Activated CD4-positive, alpha-beta T cell treated with anti-CD3 and anti-CD28 coated beads, Interleukin-2, amount 10 ng/mL, durations not matched to agents 24 days and 14 days (primary cell): ENCODE measurements at regions not wholly inside any gene's neighbourhood (a gene's known extent, or its start where the extent isn't known, plus 50 kb on each side); places are given as distances from the start of the nearest gene placed in this dataset.
"Not testable (repeated sequence)": the region's sequence is repeated elsewhere in the genome, so short reads cannot be mapped to it uniquely, and the experiment has no call there.

Experiments
- DNase-seq: peaks from one replicate; pipeline ENCODE4 v3.0.0; 2022
- H3K27ac Mint-ChIP-seq: one replicate; pipeline ENCODE4 v1.8.0; 2022; ENCODE audit warnings: mild to moderate bottlenecking, mixed read lengths
- H3K27me3 Mint-ChIP-seq: one replicate; pipeline ENCODE4 v1.8.0; 2022; ENCODE audit warnings: mixed read lengths
- H3K36me3 Mint-ChIP-seq: one replicate; pipeline ENCODE4 v1.8.0; 2022; ENCODE audit warnings: low read depth, mild to moderate bottlenecking, mixed read lengths
- H3K4me1 Mint-ChIP-seq: one replicate; pipeline ENCODE4 v1.8.0; 2021; ENCODE audit warnings: mixed read lengths
- H3K4me3 Mint-ChIP-seq: one replicate; pipeline ENCODE4 v1.8.0; 2022; ENCODE audit warnings: mild to moderate bottlenecking, moderate library complexity, mixed read lengths
- H3K9me3 Mint-ChIP-seq: one replicate; pipeline ENCODE4 v1.8.0; 2021; ENCODE audit warnings: mixed read lengths
- intact Hi-C: fragments of 100-400 bp; cut with micrococcal nuclease; formaldehyde crosslinking; loops from one replicate; pipeline ENCODE4 v1.15.1; 2023

DNA sequence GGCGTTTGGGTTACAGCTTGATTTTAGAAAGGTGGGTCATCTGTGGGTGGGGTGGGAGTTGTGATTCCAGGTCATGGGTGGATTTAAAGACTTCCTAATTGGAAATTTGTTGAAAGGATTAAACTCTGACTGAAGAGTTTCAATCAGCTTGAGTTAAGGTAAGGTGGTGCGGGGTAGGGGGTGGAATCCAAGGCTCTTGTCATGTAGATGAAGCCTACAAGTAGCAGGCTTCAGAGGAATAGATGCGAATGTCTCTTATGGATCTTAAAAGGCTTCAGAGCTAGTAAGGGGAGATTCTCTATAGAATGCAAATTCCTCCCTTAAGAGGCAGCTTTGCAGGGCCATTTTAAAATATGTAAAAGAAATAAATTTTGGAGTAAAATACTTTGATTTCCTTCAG is 645.3 kb downstream of the FRK start:
- intact Hi-C loops: no loop called here
- DNase-seq: no peak
- Mint-ChIP-seq H3K9me3 (no peaks in the 10 kb centered on the region), H3K4me1 (no peaks in the 10 kb centered on the region), H3K36me3 (no peaks in the 10 kb centered on the region), H3K27me3 (no peaks in the 10 kb centered on the region), H3K27ac (no peak overlapping the region), H3K4me3 (no peak overlapping the region)

DNA sequence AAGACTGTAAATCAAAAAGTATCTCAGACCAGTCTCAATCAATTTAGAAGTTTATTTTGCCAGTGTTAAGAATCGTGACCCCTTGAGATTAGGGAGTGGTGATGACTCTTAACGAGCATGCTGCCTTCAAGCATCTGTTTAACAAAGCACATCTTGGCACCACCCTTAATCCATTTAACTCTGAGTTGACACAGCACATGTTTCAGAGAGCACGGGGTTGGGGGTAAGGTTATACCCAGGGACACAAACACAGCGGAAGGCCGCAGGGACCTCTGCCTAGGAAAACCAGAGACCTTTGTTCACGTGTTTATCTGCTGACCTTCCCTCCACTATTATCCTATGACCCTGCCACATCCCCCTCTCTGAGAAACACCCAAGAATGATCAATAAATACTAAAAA is 645.8 kb downstream of the FRK start:
- H3K27me3 Mint-ChIP-seq, H3K27ac Mint-ChIP-seq, H3K36me3 Mint-ChIP-seq, H3K4me3 Mint-ChIP-seq, intact Hi-C loops, DNase-seq, H3K4me1 Mint-ChIP-seq, H3K9me3 Mint-ChIP-seq: not testable (repeated sequence)

GRCh38 chr6:115411756-115412155 is 648.9 kb downstream of the FRK start:
- H3K36me3 Mint-ChIP-seq: no peaks in the 10 kb centered on the region
- no peaks in the 10 kb centered on the region for H3K9me3 Mint-ChIP-seq
- H3K27ac Mint-ChIP-seq: no peak overlapping the region
- H3K27me3 Mint-ChIP-seq: no peaks in the 10 kb centered on the region
- no peak overlapping the region for H3K4me3 Mint-ChIP-seq
- no peaks in the 10 kb centered on the region for H3K4me1 Mint-ChIP-seq
- intact Hi-C loops: no loop called here
- no peak for DNase-seq

DNA sequence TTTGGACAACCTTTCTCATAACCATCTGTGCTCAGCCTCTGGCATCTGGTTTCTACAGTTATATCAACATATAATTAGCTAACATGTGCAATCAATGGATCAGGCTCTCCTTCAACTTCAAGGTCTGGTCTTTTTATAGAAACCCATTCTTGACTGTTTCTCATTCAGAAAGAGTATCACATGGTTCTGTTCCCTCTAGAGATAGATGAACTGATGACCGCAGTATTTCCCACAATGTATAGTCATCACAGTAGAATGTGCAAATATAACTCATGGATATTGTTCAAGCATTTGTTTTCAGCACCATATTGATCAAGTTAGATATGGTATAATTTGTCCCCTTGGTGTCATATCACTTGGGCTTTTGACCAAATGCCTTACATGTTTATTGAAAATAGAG is 656.2 kb downstream of the FRK start:
- no peak overlapping the region for H3K27ac Mint-ChIP-seq
- H3K27me3 Mint-ChIP-seq: no peaks in the 10 kb centered on the region
- H3K36me3 Mint-ChIP-seq: no peaks in the 10 kb centered on the region
- no peak for DNase-seq
- H3K4me3 Mint-ChIP-seq: no peak overlapping the region
- H3K4me1 Mint-ChIP-seq: no peaks in the 10 kb centered on the region
- peaks cover 5% of the 10 kb centered on the region for H3K9me3 Mint-ChIP-seq
- intact Hi-C loops: no loop called here

- DNase-seq: no peak
- no peak overlapping the region for H3K27ac Mint-ChIP-seq
- H3K27me3 Mint-ChIP-seq: no peaks in the 10 kb centered on the region
- no peaks in the 10 kb centered on the region for H3K36me3 Mint-ChIP-seq
- no peaks in the 10 kb centered on the region for H3K9me3 Mint-ChIP-seq
- intact Hi-C loops: no loop called here
- no peaks in the 10 kb centered on the region for H3K4me1 Mint-ChIP-seq
- H3K4me3 Mint-ChIP-seq: no peak overlapping the region
Measured at GRCh38 chr6:115398607-115399006, 662.1 kb downstream of the FRK start.

- Mint-ChIP-seq H3K27ac (no peak overlapping the region), H3K9me3 (no peaks in the 10 kb centered on the region), H3K4me1 (no peaks in the 10 kb centered on the region), H3K36me3 (no peaks in the 10 kb centered on the region), H3K4me3 (no peak overlapping the region), H3K27me3 (no peaks in the 10 kb centered on the region)
- no peak for DNase-seq
- intact Hi-C loops: no loop called here
Measured at GRCh38 chr6:115396112-115396906, 664.4 kb downstream of the FRK start.

DNA sequence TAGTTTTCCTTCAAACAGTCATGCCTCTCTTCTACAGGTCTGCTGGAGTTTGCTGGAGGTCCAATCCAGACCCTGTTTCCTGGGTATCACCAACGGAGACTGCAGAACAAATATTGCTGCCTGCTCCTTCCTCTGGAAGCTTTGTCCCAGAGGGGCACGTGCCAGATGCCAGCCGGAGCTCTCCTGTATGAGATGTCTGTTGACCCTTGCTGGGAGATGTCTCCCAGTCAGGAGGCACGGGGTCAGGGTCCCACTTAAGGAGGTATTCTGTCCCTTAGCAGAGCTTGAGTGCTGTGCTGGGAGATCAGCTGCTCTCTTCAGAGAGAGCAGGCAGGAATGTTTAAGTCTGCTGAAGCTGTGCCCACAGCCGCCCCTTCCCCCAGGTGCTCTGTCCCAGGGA is 666.9 kb downstream of the FRK start:
- no peaks in the 10 kb centered on the region for H3K36me3 Mint-ChIP-seq
- no peak overlapping the region for H3K27ac Mint-ChIP-seq
- DNase-seq: no peak
- no peaks in the 10 kb centered on the region for H3K4me1 Mint-ChIP-seq
- H3K9me3 Mint-ChIP-seq: peaks cover 4% of the 10 kb centered on the region
- H3K27me3 Mint-ChIP-seq: no peaks in the 10 kb centered on the region
- no peak overlapping the region for H3K4me3 Mint-ChIP-seq
- intact Hi-C loops: no loop called here

- peaks cover 7% of the 10 kb centered on the region for H3K9me3 Mint-ChIP-seq
- DNase-seq: no peak
- intact Hi-C loops: no loop called here
- no peaks in the 10 kb centered on the region for H3K27me3 Mint-ChIP-seq
- H3K27ac Mint-ChIP-seq: no peak overlapping the region
- no peak overlapping the region for H3K4me3 Mint-ChIP-seq
- H3K4me1 Mint-ChIP-seq: no peaks in the 10 kb centered on the region
- no peaks in the 10 kb centered on the region for H3K36me3 Mint-ChIP-seq
Measured at GRCh38 chr6:115370202-115370601, 690.5 kb downstream of the FRK start.

DNA sequence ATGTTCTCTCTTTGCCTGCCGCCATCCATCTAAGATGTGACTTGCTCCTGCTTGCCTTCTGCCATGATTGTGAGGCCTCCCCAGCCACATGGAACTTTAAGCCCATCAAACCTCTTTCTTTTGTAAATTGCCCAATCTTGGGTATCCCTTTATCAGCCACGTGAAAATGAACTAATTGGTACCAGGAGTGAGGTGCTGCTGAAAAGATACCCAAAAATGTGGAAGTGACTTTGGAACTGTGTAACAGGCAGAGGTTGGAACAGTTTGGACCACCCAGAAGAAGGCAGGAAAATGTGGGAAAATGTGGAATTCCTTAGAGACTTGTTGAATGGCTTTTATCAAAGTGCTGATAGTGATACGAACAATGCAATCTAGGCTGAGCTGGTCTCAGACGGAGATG is 694.9 kb downstream of the FRK start:
- H3K4me3 Mint-ChIP-seq: no peak overlapping the region
- no peak overlapping the region for H3K27ac Mint-ChIP-seq
- H3K27me3 Mint-ChIP-seq: no peaks in the 10 kb centered on the region
- H3K36me3 Mint-ChIP-seq: no peaks in the 10 kb centered on the region
- DNase-seq: no peak
- intact Hi-C loops: no loop called here
- no peaks in the 10 kb centered on the region for H3K4me1 Mint-ChIP-seq
- peaks cover 11% of the 10 kb centered on the region for H3K9me3 Mint-ChIP-seq

DNA sequence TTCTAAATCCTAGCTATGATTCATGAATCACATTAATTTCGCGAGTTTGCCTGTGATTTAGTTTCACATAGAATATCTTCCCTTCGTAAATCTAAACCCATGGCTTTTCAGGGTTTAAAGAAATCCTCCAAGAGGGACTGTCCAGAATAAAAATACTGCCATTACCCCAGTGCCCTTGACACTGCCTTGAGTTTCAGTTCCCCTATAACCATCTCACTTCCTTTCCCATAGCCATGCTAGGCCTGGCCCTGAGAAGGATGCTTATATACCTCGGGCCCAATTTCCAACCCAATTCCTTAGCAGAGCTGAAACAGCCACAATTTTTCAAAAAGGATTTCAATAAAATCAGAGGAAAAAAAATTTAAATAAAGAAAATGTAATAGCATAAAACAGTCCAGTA is 697.3 kb downstream of the FRK start:
- Mint-ChIP-seq H3K4me3 (no peak overlapping the region), H3K9me3 (peaks cover 11% of the 10 kb centered on the region), H3K27me3 (no peaks in the 10 kb centered on the region), H3K27ac (no peak overlapping the region), H3K36me3 (no peaks in the 10 kb centered on the region), H3K4me1 (no peaks in the 10 kb centered on the region)
- DNase-seq: no peak
- intact Hi-C loops: no loop called here

GRCh38 chr6:115362234-115362633 is 698.5 kb downstream of the FRK start:
- H3K4me1 Mint-ChIP-seq: no peaks in the 10 kb centered on the region
- H3K27me3 Mint-ChIP-seq: no peaks in the 10 kb centered on the region
- H3K9me3 Mint-ChIP-seq: peaks cover 11% of the 10 kb centered on the region
- intact Hi-C loops: no loop called here
- DNase-seq: no peak
- no peak overlapping the region for H3K4me3 Mint-ChIP-seq
- no peaks in the 10 kb centered on the region for H3K36me3 Mint-ChIP-seq
- no peak overlapping the region for H3K27ac Mint-ChIP-seq

- Mint-ChIP-seq H3K4me3 (no peak overlapping the region), H3K27ac (no peak overlapping the region), H3K36me3 (no peaks in the 10 kb centered on the region), H3K9me3 (peaks cover 7% of the 10 kb centered on the region), H3K4me1 (no peaks in the 10 kb centered on the region), H3K27me3 (no peaks in the 10 kb centered on the region)
- DNase-seq: no peak
- intact Hi-C loops: no loop called here
Measured at GRCh38 chr6:115360602-115361325, 699.9 kb downstream of the FRK start.

- no peaks in the 10 kb centered on the region for H3K36me3 Mint-ChIP-seq
- no peak for DNase-seq
- H3K27me3 Mint-ChIP-seq: no peaks in the 10 kb centered on the region
- intact Hi-C loops: no loop called here
- H3K27ac Mint-ChIP-seq: no peak overlapping the region
- no peaks in the 10 kb centered on the region for H3K4me1 Mint-ChIP-seq
- H3K9me3 Mint-ChIP-seq: no peaks in the 10 kb centered on the region
- H3K4me3 Mint-ChIP-seq: no peak overlapping the region
Measured at GRCh38 chr6:115358616-115359015, 702.1 kb downstream of the FRK start.

DNA sequence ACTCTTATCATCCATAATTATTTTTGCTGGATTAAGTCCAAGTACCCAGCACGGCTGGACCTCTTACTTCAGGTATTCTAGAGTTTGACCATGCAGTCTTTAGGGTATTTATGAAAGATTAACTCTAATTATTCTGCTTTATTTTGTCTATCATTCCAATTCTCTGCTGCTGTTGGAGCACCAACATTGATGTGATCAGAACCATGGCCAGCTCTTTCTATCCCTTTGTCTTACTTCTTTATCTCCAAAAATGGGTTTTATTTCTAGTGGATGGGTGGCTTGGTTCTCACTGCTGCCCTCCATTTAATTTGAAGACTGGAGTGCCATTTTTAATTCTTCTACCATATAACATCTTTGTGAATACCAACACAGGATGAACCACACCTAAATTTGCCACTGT is 704.3 kb downstream of the FRK start:
- Mint-ChIP-seq H3K27me3 (no peaks in the 10 kb centered on the region), H3K4me1 (no peaks in the 10 kb centered on the region), H3K4me3 (no peak overlapping the region), H3K36me3 (no peaks in the 10 kb centered on the region), H3K9me3 (no peaks in the 10 kb centered on the region), H3K27ac (no peak overlapping the region)
- DNase-seq: no peak
- intact Hi-C loops: no loop called here

- H3K9me3 Mint-ChIP-seq: no peaks in the 10 kb centered on the region
- H3K4me1 Mint-ChIP-seq: no peaks in the 10 kb centered on the region
- no peaks in the 10 kb centered on the region for H3K27me3 Mint-ChIP-seq
- no peak overlapping the region for H3K4me3 Mint-ChIP-seq
- H3K27ac Mint-ChIP-seq: no peak overlapping the region
- no peaks in the 10 kb centered on the region for H3K36me3 Mint-ChIP-seq
- intact Hi-C loops: no loop called here
- DNase-seq: no peak
Measured at GRCh38 chr6:115323001-115323400, 737.7 kb downstream of the FRK start.
